Neutrophil (primary cell): ENCODE measurements at regions not wholly inside any gene's neighbourhood (a gene's known extent, or its start where the extent isn't known, plus 50 kb on each side); places are given as distances from the start of the nearest gene placed in this dataset.

Experiments
- H3K27ac ChIP-seq: fragments of 200-600 bp; sonication (generic); 2 replicates; pipeline ENCODE4 v1.5.1; 2016; ENCODE audit warnings: mild to moderate bottlenecking, moderate library complexity
- H3K27me3 ChIP-seq: fragments of 200-600 bp; sonication (generic); 2 replicates; pipeline ENCODE4 v1.6.0; 2016; ENCODE audit warnings: mild to moderate bottlenecking
- H3K36me3 ChIP-seq: fragments of 200-600 bp; sonication (generic); 2 replicates; pipeline ENCODE4 v1.5.1; 2017
- H3K4me1 ChIP-seq, 2 experiments: fragments of 200-600 bp in 1 of 2; sonication (generic) in 1 of 2; 1 replicate in 1 of 2; 2 replicates in 1 of 2; pipeline versions ENCODE4 v1.5.1 to v1.6.1; 2013 to 2016; ENCODE audit warnings: low read depth in 1 of 2, low read length in 1 of 2, mild to moderate bottlenecking in 1 of 2, moderate library complexity in 1 of 2; ENCODE audit not compliant: control insufficient read depth in 1 of 2, insufficient read depth in 1 of 2
- H3K4me3 ChIP-seq, 2 experiments: fragments of 200-600 bp in 1 of 2; sonication (generic) in 1 of 2; 1 replicate in 1 of 2; 2 replicates in 1 of 2; pipeline ENCODE4 v1.5.1; 2013 to 2016; ENCODE audit warnings: low read depth in 1 of 2, low read length in 1 of 2, mild to moderate bottlenecking in 1 of 2, moderate library complexity in 1 of 2
- H3K9me3 ChIP-seq: fragments of 200-600 bp; sonication (generic); 2 replicates; pipeline ENCODE4 v1.5.1; 2016
- TF ChIP-seq, protein P1 (sequence below): fragments of 200-600 bp; sonication (generic); IDR thresholded peaks from 2 replicates; pipeline ENCODE4 v1.5.1; 2016; ENCODE audit warnings: antibody characterized with exemption

DNA sequence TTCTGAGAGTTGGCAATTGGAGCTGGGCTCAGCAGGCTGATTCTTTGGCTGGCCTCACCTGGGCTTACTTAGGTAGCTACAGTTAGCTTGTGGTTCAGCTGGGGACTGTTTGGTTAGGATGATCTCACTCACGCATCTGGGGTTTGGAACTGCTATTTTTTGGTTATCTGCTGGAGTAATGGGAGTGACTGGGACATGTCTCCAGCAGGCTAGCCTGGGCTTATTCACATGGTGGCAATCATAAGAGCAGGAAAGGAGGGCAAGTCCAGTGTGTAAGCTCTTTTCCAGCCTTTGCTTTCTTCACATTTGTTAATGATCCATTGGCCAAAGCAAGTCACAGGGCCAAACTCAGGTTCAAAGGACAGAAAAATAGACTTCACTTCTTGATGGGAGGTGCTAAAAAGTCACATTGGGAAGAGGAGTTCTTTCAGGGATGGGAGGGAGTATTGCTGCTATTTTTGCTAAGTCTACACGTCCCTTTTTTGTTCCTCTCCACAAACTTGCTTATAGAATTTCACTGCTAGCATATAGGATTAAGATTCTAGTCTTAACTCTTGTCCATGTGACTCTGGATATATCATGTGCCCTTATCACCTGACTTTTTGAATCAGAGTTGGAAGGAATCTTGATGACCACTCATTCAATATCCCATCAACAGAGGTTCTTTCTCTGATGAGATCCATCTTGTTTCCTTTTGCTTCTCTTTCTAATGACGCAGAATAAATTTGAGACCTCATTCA lies 174.0 kb downstream of the ZFP36L2 start:
- no peak overlapping the region for H3K27ac ChIP-seq
- no peaks in the 10 kb centered on the region for H3K9me3 ChIP-seq
- TF ChIP-seq, protein P1, sequence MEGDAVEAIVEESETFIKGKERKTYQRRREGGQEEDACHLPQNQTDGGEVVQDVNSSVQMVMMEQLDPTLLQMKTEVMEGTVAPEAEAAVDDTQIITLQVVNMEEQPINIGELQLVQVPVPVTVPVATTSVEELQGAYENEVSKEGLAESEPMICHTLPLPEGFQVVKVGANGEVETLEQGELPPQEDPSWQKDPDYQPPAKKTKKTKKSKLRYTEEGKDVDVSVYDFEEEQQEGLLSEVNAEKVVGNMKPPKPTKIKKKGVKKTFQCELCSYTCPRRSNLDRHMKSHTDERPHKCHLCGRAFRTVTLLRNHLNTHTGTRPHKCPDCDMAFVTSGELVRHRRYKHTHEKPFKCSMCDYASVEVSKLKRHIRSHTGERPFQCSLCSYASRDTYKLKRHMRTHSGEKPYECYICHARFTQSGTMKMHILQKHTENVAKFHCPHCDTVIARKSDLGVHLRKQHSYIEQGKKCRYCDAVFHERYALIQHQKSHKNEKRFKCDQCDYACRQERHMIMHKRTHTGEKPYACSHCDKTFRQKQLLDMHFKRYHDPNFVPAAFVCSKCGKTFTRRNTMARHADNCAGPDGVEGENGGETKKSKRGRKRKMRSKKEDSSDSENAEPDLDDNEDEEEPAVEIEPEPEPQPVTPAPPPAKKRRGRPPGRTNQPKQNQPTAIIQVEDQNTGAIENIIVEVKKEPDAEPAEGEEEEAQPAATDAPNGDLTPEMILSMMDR, result no peak
- H3K4me1 ChIP-seq, result peaks cover 7 to 8% of the 10 kb centered on the region in 2 experiments
- H3K4me3 ChIP-seq, result no peak overlapping the region
- H3K36me3 ChIP-seq, result no peaks in the 10 kb centered on the region
- H3K27me3 ChIP-seq, result no peaks in the 10 kb centered on the region

DNA sequence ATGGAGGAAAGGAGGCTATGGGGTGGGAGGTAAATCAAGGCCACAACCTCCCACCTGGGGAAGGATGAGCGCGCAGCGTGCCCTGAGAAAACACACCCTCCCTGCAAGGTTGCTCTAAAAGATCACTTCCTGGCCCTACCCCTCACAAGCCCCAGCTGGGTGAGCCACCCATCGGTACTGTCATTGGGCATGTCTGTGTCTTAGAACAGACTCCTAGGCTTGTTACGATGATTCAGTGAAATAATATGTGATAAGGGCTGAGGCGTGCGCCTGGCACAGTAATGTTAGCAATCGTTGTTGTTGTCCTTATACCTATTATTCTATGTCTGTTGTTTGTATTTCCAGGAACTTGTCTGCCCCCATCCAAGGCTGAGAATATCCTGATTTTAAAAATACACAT lies 175.1 kb downstream of the ZFP36L2 start:
- no peaks in the 10 kb centered on the region for H3K27me3 ChIP-seq
- H3K9me3 ChIP-seq, result no peaks in the 10 kb centered on the region
- TF ChIP-seq, protein P1, result no peak
- H3K4me1 ChIP-seq, result peaks cover 7 to 8% of the 10 kb centered on the region in 2 experiments
- no peak overlapping the region for H3K4me3 ChIP-seq
- H3K36me3 ChIP-seq, result no peaks in the 10 kb centered on the region
- H3K27ac ChIP-seq, result no peak overlapping the region

DNA sequence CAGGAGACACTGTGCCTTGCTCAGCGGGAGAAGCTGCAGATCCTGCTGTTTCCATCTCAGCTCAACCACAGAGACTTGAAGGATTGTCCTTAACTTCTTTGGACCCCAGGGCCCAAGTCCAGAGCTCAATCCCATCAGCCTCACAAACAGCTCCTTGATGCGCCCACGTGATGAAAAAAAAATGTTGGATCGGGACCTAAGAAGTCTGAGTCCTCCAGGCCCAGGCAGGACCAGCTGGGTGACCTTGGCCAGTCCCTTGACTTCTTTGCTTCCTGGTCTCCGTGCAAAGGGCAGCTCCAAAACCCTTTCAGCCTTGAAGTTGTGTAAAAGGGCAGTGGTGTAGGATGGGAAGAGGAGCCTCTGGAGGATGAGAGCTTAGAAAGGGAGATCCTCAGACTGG lies 175.5 kb downstream of the ZFP36L2 start:
- TF ChIP-seq, protein P1, result no peak
- H3K4me1 ChIP-seq, result peaks cover 7 to 8% of the 10 kb centered on the region in 2 experiments
- no peak overlapping the region for H3K4me3 ChIP-seq
- no peaks in the 10 kb centered on the region for H3K9me3 ChIP-seq
- no peaks in the 10 kb centered on the region for H3K27me3 ChIP-seq
- H3K27ac ChIP-seq, result no peak overlapping the region
- no peaks in the 10 kb centered on the region for H3K36me3 ChIP-seq

DNA sequence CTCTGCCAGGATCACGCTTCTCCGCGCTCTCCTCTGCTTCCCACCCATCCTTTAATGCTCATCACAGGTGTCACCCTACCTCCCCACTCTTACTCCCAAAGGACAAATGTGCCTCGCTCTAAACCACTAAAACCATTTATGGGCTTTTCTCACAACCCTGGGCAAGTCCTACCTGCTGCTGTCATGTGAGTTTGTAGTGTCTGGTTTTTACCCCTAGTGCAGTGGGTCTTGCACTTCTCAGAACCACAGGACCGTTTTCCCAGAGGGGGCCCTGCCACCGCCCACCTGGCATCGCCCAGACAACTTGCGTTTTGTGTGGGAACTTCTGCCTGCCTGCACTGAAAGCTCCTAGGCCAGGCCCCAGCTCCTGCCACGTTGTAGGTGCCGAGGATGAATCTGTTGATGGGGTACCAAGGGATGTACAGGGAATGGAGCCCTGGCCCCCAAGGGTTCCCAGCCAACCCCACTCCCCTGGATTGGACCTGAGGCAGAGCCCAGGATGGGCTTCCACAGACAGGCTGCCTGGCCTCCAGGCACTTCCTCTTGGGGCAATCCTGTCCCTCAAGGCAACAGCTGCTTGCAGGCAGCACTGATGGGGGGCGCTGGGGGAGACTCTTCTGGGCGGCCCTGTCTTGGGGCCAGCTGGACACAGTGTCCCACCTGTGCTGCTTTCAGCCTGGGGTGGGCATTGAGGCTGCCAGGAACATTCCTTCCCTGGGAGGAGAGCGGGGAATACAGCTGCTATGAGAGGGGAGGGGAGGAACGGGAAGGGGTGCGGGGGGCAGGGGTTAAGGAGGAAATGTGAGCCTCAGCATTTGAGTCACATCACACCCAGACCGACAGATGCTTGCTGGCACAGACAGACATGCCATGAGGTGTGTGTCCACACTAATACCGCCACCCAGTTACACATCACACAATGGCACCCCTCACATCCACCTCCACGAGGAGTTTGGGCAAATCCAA lies 176.3 kb downstream of the ZFP36L2 start:
- Histone ChIP-seq H3K27me3 (no peaks in the 10 kb centered on the region), H3K4me1 (peaks cover 7 to 8% of the 10 kb centered on the region in 2 experiments), H3K27ac (no peak overlapping the region), H3K9me3 (no peaks in the 10 kb centered on the region), H3K36me3 (no peaks in the 10 kb centered on the region), H3K4me3 (no peak overlapping the region)
- TF ChIP-seq, protein P1, result no peak

DNA sequence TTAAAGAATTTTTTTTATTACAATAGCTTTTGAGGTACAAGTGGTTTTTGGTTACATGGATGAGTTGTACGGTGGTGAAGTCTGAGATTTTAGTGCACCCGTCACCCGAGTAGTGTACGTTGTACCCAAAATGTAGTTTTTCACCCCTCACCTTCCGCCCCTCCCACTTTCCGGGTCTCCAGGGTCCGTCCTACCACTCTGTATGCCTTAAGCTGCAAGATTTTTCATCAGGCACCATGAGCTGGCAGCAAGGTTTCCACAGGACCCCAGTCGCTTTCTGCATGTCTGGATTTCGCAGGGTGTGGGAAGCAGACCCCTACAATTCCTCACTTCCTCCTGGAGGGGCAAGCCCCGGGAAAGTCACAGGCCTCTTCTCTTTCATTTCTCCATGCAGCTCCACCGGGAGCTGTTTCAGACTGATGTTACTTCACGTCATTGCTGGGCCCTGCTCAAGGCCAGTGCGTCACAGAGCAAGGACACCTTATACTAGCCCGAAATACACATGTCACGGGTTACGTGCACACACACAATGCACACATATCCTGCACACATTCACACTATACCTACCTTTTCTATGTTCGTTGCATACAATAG lies 179.1 kb downstream of the ZFP36L2 start:
- H3K36me3 ChIP-seq, result no peaks in the 10 kb centered on the region
- H3K4me3 ChIP-seq, result no peak overlapping the region
- no peaks in the 10 kb centered on the region for H3K27me3 ChIP-seq
- TF ChIP-seq, protein P1, result no peak
- H3K4me1 ChIP-seq, result peaks cover 7 to 8% of the 10 kb centered on the region in 2 experiments
- H3K27ac ChIP-seq, result no peak overlapping the region
- H3K9me3 ChIP-seq, result no peaks in the 10 kb centered on the region
